CD4-positive, alpha-beta T cell (primary cell): ENCODE measurements at regions not wholly inside any gene's neighbourhood (a gene's known extent, or its start where the extent isn't known, plus 50 kb on each side); places are given as distances from the start of the nearest gene placed in this dataset.

Experiments used
- ATAC-seq: fragments of 200-7000 bp; cut with Tn5 transposase; one replicate; pipeline ENCODE4 v1.10.0; 2022; ENCODE audit warnings: mild to moderate bottlenecking; ENCODE audit not compliant: poor library complexity
- CTCF ChIA-PET: fragments of 350-600 bp; sonication (Branson Sonifier 250); formaldehyde crosslinking; loops from one replicate; lab custom pipeline; 2021; ENCODE audit warnings: antibody characterized with exemption, inconsistent platforms; lab: Charles Lee
- POLR2A ChIA-PET: fragments of 350-600 bp; sonication (Branson Sonifier 250); formaldehyde crosslinking; loops from one replicate; lab custom pipeline; 2021; ENCODE audit warnings: antibody characterized with exemption, inconsistent platforms; lab: Charles Lee
- DNase-seq, 14 experiments: peaks; one replicate each; pipeline ENCODE4 v3.0.0-alpha.2; 2013 to 2020; ENCODE audit warnings: mixed read lengths in 2 of 14
- H3K27ac ChIP-seq, 2 donors: one replicate each; pipeline versions ENCODE4 v1.5.1 to v1.7.0; 2013; ENCODE audit warnings: low read length in 2 of 2, low read depth in 1 of 2, mild to moderate bottlenecking in 1 of 2
- H3K27me3 ChIP-seq, 2 experiments: 1 replicate in 1 of 2; 2 replicates in 1 of 2; pipeline versions ENCODE4 v1.6.1 to v1.7.0; 2013; ENCODE audit warnings: low read length in 2 of 2, control low read depth in 1 of 2, mild to moderate bottlenecking in 1 of 2, moderate library complexity in 1 of 2; ENCODE audit not compliant: insufficient read depth in 2 of 2, control insufficient read depth in 1 of 2
- H3K36me3 ChIP-seq: one replicate; pipeline ENCODE4 v1.6.1; 2013; ENCODE audit warnings: low read length, control low read depth; ENCODE audit not compliant: insufficient read depth
- H3K4me1 ChIP-seq: one replicate; pipeline ENCODE4 v1.6.1; 2013; ENCODE audit warnings: low read length, control low read depth; ENCODE audit not compliant: insufficient read depth
- H3K4me3 ChIP-seq: one replicate; pipeline ENCODE4 v1.5.1; 2013; ENCODE audit warnings: mild to moderate bottlenecking, low read length, moderate library complexity
- H3K9me3 ChIP-seq, 2 experiments: 1 replicate in 1 of 2; 2 replicates in 1 of 2; pipeline versions ENCODE4 v1.6.1 to v1.7.0; 2013; ENCODE audit warnings: low read length in 2 of 2, mild to moderate bottlenecking in 2 of 2, control low read depth in 1 of 2, moderate library complexity in 1 of 2; ENCODE audit not compliant: control insufficient read depth in 1 of 2, insufficient read depth in 1 of 2
- H3K27ac Mint-ChIP-seq: one replicate; pipeline ENCODE4 v1.8.0; 2020; ENCODE audit warnings: mixed read lengths
- H3K27me3 Mint-ChIP-seq: one replicate; pipeline ENCODE4 v1.8.0; 2021; ENCODE audit warnings: mixed read lengths
- H3K36me3 Mint-ChIP-seq: one replicate; pipeline ENCODE4 v1.8.0; 2021; ENCODE audit warnings: low read depth, mixed read lengths
- H3K4me1 Mint-ChIP-seq: one replicate; pipeline ENCODE4 v1.8.0; 2021; ENCODE audit warnings: low read depth, mixed read lengths
- H3K4me3 Mint-ChIP-seq: one replicate; pipeline ENCODE4 v1.8.0; 2020; ENCODE audit warnings: mild to moderate bottlenecking, mixed read lengths
- H3K9me3 Mint-ChIP-seq: one replicate; pipeline ENCODE4 v1.8.0; 2020; ENCODE audit warnings: mixed read lengths
- CTCF ChIP-seq: fragments of 200-600 bp; IDR thresholded peaks from one replicate; pipeline ENCODE4 v1.8.0; 2022; ENCODE audit warnings: antibody characterized with exemption, mild to moderate bottlenecking
- intact Hi-C, 2 experiments: fragments of 100-400 bp; cut with DNase I in 1 of 2; cut with micrococcal nuclease in 1 of 2; formaldehyde crosslinking; loops; one replicate each; pipeline versions ENCODE4 v1.15.1 to v1.9.0; 2023 to 2025; cut with DNase I, micrococcal nuclease

- CTCF ChIA-PET: no interaction called here
- no peaks in the 10 kb centered on the region for H3K4me1 Mint-ChIP-seq
- H3K36me3 Mint-ChIP-seq: no peaks in the 10 kb centered on the region
- Histone ChIP-seq H3K27me3 (no peaks in the 10 kb centered on the region), H3K4me1 (no peaks in the 10 kb centered on the region), H3K4me3 (no peak overlapping the region), H3K27ac (no peak overlapping the region), H3K9me3 (no peaks in the 10 kb centered on the region), H3K36me3 (no peaks in the 10 kb centered on the region)
- H3K9me3 Mint-ChIP-seq: no peaks in the 10 kb centered on the region
- ATAC-seq: no peak
- no peak overlapping the region for H3K27ac Mint-ChIP-seq
- no peaks in the 10 kb centered on the region for H3K27me3 Mint-ChIP-seq
- intact Hi-C loops: no loop called here
- TF ChIP-seq CTCF: no peak
- POLR2A ChIA-PET: no interaction called here
- H3K4me3 Mint-ChIP-seq: no peak overlapping the region
- no peak for DNase-seq
These were observed 325.9 kb downstream of the ANKRD50 start for GRCh38 chr4:124386648-124387047.

- DNase-seq (no peak), ATAC-seq (no peak)
- H3K9me3 ChIP-seq: no peaks in the 10 kb centered on the region
- H3K4me3 ChIP-seq: no peak overlapping the region
- H3K4me3 Mint-ChIP-seq: no peak overlapping the region
- TF ChIP-seq CTCF: no peak
- no peaks in the 10 kb centered on the region for H3K36me3 Mint-ChIP-seq
- H3K27ac Mint-ChIP-seq: no peak overlapping the region
- no peaks in the 10 kb centered on the region for H3K27me3 ChIP-seq
- ChIA-PET CTCF (no interaction called here), POLR2A (no interaction called here)
- no peaks in the 10 kb centered on the region for H3K4me1 ChIP-seq
- intact Hi-C loops: no loop called here
- no peaks in the 10 kb centered on the region for H3K9me3 Mint-ChIP-seq
- H3K4me1 Mint-ChIP-seq: no peaks in the 10 kb centered on the region
- H3K27me3 Mint-ChIP-seq: no peaks in the 10 kb centered on the region
- no peaks in the 10 kb centered on the region for H3K36me3 ChIP-seq
- no peak overlapping the region for H3K27ac ChIP-seq
These were observed 322.9 kb downstream of the ANKRD50 start for GRCh38 chr4:124389591-124389990.

GRCh38 chr4:124390861-124391260 lies 321.7 kb downstream of the ANKRD50 start:
- CTCF ChIA-PET: no interaction called here
- Mint-ChIP-seq H3K9me3 (no peaks in the 10 kb centered on the region), H3K36me3 (no peaks in the 10 kb centered on the region), H3K27me3 (no peaks in the 10 kb centered on the region), H3K4me3 (no peak overlapping the region), H3K27ac (no peak overlapping the region), H3K4me1 (no peaks in the 10 kb centered on the region)
- Histone ChIP-seq H3K4me3 (no peak overlapping the region), H3K9me3 (no peaks in the 10 kb centered on the region), H3K27ac (no peak overlapping the region), H3K27me3 (no peaks in the 10 kb centered on the region), H3K36me3 (no peaks in the 10 kb centered on the region), H3K4me1 (no peaks in the 10 kb centered on the region)
- TF ChIP-seq CTCF: no peak
- ATAC-seq: no peak
- POLR2A ChIA-PET: no interaction called here
- intact Hi-C loops: loop anchor here in 1 of 2 experiments (10.0 kb wide), 1 partner anchor 1684 kb away; no protein-coding TSS in a partner anchor
- DNase-seq: no peak
